Urinary bladder (tissue), 3 donors: ENCODE measurements at regions not wholly inside any gene's neighbourhood (a gene's known extent, or its start where the extent isn't known, plus 50 kb on each side); places are given as distances from the start of the nearest gene placed in this dataset.
A peak's percentile ranks its signal among the peaks of the same experiment; 100 is the strongest.

Source experiments
- DNase-seq: peaks from one replicate; pipeline ENCODE4 v3.0.0-alpha.2; 2015; ENCODE audit errors: extremely low spot score
- H3K27ac ChIP-seq: one replicate; pipeline ENCODE4 v1.5.1; 2013; ENCODE audit warnings: low read depth, mild to moderate bottlenecking, moderate library complexity
- H3K36me3 ChIP-seq: one replicate; pipeline ENCODE4 v1.6.1; 2013; ENCODE audit warnings: mild to moderate bottlenecking, moderate library complexity; ENCODE audit not compliant: insufficient read depth
- H3K4me1 ChIP-seq: one replicate; pipeline ENCODE4 v1.6.1; 2013; ENCODE audit warnings: mild to moderate bottlenecking, moderate library complexity; ENCODE audit not compliant: insufficient read depth
- H3K4me3 ChIP-seq: one replicate; pipeline ENCODE4 v1.5.1; 2013; ENCODE audit warnings: low read depth, low read length
- WGBS: extraction: QIAGEN DNeasy Blood & Tissue Kit; methylation state at CpG from one replicate; pipeline ENCODE4 v1.1.7; 2013; 5-methylcytosine and 5-hydroxymethylcytosine counted together
- donor health status: healthy with polysubstance abuse.
- donor health status: healthy.

GRCh38 chr13:34466301-34466700 lies 475.8 kb upstream of the NBEA start:
- Histone ChIP-seq H3K4me3 (no peak overlapping the region), H3K27ac (no peak overlapping the region), H3K4me1 (no peaks in the 10 kb centered on the region), H3K36me3 (no peaks in the 10 kb centered on the region)
- DNase-seq = no peak
- WGBS = 97% methylated on average over 3 of the region's 3 CpGs

GRCh38 chr13:34467450-34468083 lies 474.5 kb upstream of the NBEA start:
- WGBS = 83% methylated on average over 3 of the region's 3 CpGs
- Histone ChIP-seq H3K4me1 (no peaks in the 10 kb centered on the region), H3K4me3 (no peak overlapping the region), H3K27ac (no peak overlapping the region), H3K36me3 (no peaks in the 10 kb centered on the region)
- no peak for DNase-seq

GRCh38 chr13:34469196-34469986 lies 472.7 kb upstream of the NBEA start:
- WGBS = 59% methylated on average over 3 of the region's 3 CpGs
- no peak overlapping the region for H3K27ac ChIP-seq

GRCh38 chr13:34474187-34474868 lies 467.7 kb upstream of the NBEA start:
- Histone ChIP-seq H3K27ac (no peak overlapping the region), H3K4me1 (no peaks in the 10 kb centered on the region), H3K4me3 (no peak overlapping the region), H3K36me3 (no peaks in the 10 kb centered on the region)
- DNase-seq = no peak
- 73% methylated on average over 4 of the region's 4 CpGs for WGBS

More at GRCh38 chr13:34469196-34469986, 472.7 kb upstream of the NBEA start:
- Histone ChIP-seq H3K36me3 (no peaks in the 10 kb centered on the region), H3K4me1 (no peaks in the 10 kb centered on the region), H3K4me3 (no peak overlapping the region)
- DNase-seq = peak; percentile 72

GRCh38 chr13:34478376-34478775 lies 463.7 kb upstream of the NBEA start:
- H3K4me1 ChIP-seq = no peaks in the 10 kb centered on the region
- H3K27ac ChIP-seq = no peak overlapping the region
- no peak for DNase-seq
- H3K36me3 ChIP-seq = no peaks in the 10 kb centered on the region
- H3K4me3 ChIP-seq = no peak overlapping the region
- 89% methylated on average over 2 of the region's 2 CpGs for WGBS

- no peak for DNase-seq
- WGBS = 89% methylated on average over 2 of the region's 2 CpGs
- H3K4me3 ChIP-seq = no peak overlapping the region
- H3K4me1 ChIP-seq = no peaks in the 10 kb centered on the region
- H3K36me3 ChIP-seq = no peaks in the 10 kb centered on the region
- H3K27ac ChIP-seq = no peak overlapping the region
Measured at GRCh38 chr13:34502011-34502410, 440.1 kb upstream of the NBEA start.

GRCh38 chr13:34502621-34503020 lies 439.4 kb upstream of the NBEA start:
- Histone ChIP-seq H3K4me1 (no peaks in the 10 kb centered on the region), H3K36me3 (no peaks in the 10 kb centered on the region), H3K4me3 (no peak overlapping the region), H3K27ac (no peak overlapping the region)
- WGBS = 97% methylated on average over 3 of the region's 3 CpGs
- DNase-seq = no peak

GRCh38 chr13:34506796-34507195 lies 435.3 kb upstream of the NBEA start:
- no peaks in the 10 kb centered on the region for H3K4me1 ChIP-seq
- 86% methylated on average over 3 of the region's 3 CpGs for WGBS

GRCh38 chr13:34507630-34508029 lies 434.4 kb upstream of the NBEA start:
- Histone ChIP-seq H3K36me3 (no peaks in the 10 kb centered on the region), H3K4me3 (no peak overlapping the region), H3K4me1 (no peaks in the 10 kb centered on the region), H3K27ac (no peak overlapping the region)
- WGBS = 94% methylated on average over 4 of the region's 4 CpGs
- DNase-seq = no peak

More at GRCh38 chr13:34506796-34507195, 435.3 kb upstream of the NBEA start:
- Histone ChIP-seq H3K27ac (no peak overlapping the region), H3K4me3 (no peak overlapping the region), H3K36me3 (no peaks in the 10 kb centered on the region)
- no peak for DNase-seq

GRCh38 chr13:34512817-34513216 lies 429.3 kb upstream of the NBEA start:
- no peak overlapping the region for H3K4me3 ChIP-seq
- H3K4me1 ChIP-seq = no peaks in the 10 kb centered on the region
- WGBS = 89% methylated on average over 3 of the region's 3 CpGs
- H3K36me3 ChIP-seq = no peaks in the 10 kb centered on the region
- no peak for DNase-seq
- no peak overlapping the region for H3K27ac ChIP-seq

GRCh38 chr13:34513526-34513925 lies 428.5 kb upstream of the NBEA start:
- H3K4me3 ChIP-seq = no peak overlapping the region
- no peak for DNase-seq
- H3K4me1 ChIP-seq = no peaks in the 10 kb centered on the region
- H3K27ac ChIP-seq = no peak overlapping the region
- H3K36me3 ChIP-seq = no peaks in the 10 kb centered on the region
- WGBS = 83% methylated on average over 1 of the region's 1 CpG

- H3K4me1 ChIP-seq = no peaks in the 10 kb centered on the region
- WGBS = 98% methylated on average over 3 of the region's 3 CpGs
- H3K4me3 ChIP-seq = no peak overlapping the region
- H3K27ac ChIP-seq = no peak overlapping the region
- DNase-seq = no peak
- no peaks in the 10 kb centered on the region for H3K36me3 ChIP-seq
Measured at GRCh38 chr13:34515201-34515600, 426.9 kb upstream of the NBEA start.

GRCh38 chr13:34521171-34521570 lies 420.9 kb upstream of the NBEA start:
- Histone ChIP-seq H3K36me3 (no peaks in the 10 kb centered on the region), H3K27ac (no peak overlapping the region), H3K4me1 (no peaks in the 10 kb centered on the region), H3K4me3 (no peak overlapping the region)
- 65% methylated on average over 5 of the region's 5 CpGs for WGBS
- no peak for DNase-seq

- Histone ChIP-seq H3K36me3 (no peaks in the 10 kb centered on the region), H3K27ac (no peak overlapping the region), H3K4me1 (no peaks in the 10 kb centered on the region), H3K4me3 (no peak overlapping the region)
- 52% methylated on average over 4 of the region's 4 CpGs for WGBS
- no peak for DNase-seq
Measured at GRCh38 chr13:34522808-34523207, 419.3 kb upstream of the NBEA start.
